GM21717 (cell line): ENCODE measurements at regions not wholly inside any gene's neighbourhood (a gene's known extent, or its start where the extent isn't known, plus 50 kb on each side); places are given as distances from the start of the nearest gene placed in this dataset.

Experiments
- ATAC-seq: cut with Tn5 transposase; IDR thresholded peaks from one replicate; pipeline ENCODE4 v1.9.1; 2021; ENCODE audit warnings: mild to moderate bottlenecking, moderate library complexity; ENCODE audit not compliant: unreplicated experiment

- ATAC-seq: no peak
These were observed 74.3 kb upstream of the CCDC150 start for GRCh38 chr2:196565106-196565765.

GRCh38 chr2:196565982-196566381 lies 73.5 kb upstream of the CCDC150 start:
- no peak for ATAC-seq

GRCh38 chr2:196566961-196567666 lies 72.4 kb upstream of the CCDC150 start:
- no peak for ATAC-seq

GRCh38 chr2:196568506-196568905 lies 71.0 kb upstream of the CCDC150 start:
- ATAC-seq: no peak

- no peak for ATAC-seq
These were observed 54.6 kb upstream of the CCDC150 start for GRCh38 chr2:196584903-196585302.

- ATAC-seq: no peak
These were observed 53.0 kb upstream of the CCDC150 start for GRCh38 chr2:196586511-196586991.

- ATAC-seq: no peak
These were observed 52.5 kb upstream of the CCDC150 start for GRCh38 chr2:196587056-196587455.

GRCh38 chr2:196587739-196588138 lies 51.8 kb upstream of the CCDC150 start:
- no peak for ATAC-seq

GRCh38 chr2:196589419-196589818 lies 50.1 kb upstream of the CCDC150 start:
- no peak for ATAC-seq
